ENCODE measurements at regions not wholly inside any gene's neighbourhood (a gene's known extent, or its start where the extent isn't known, plus 50 kb on each side); places are given as distances from the start of the nearest gene placed in this dataset.

- DNase-seq (ENCODE audit: low read depth), result no peak
Measured at GRCh38 chr11:112859787-112860186, 101.4 kb upstream of the NCAM1 start.

- DNase-seq (ENCODE audit: low read depth), result no peak
Measured at GRCh38 chr11:112861356-112861755, 99.9 kb upstream of the NCAM1 start.

GRCh38 chr11:112863305-112863704, 97.9 kb upstream of the NCAM1 start:
- no peak for DNase-seq (ENCODE audit: low read depth)

- no peak for DNase-seq (ENCODE audit: low read depth)
Measured at GRCh38 chr11:112864672-112865071, 96.5 kb upstream of the NCAM1 start.

- no peak for DNase-seq (ENCODE audit: low read depth)
Measured at GRCh38 chr11:112871909-112872500, 89.2 kb upstream of the NCAM1 start.

GRCh38 chr11:112874980-112875379, 86.2 kb upstream of the NCAM1 start:
- no peak for DNase-seq (ENCODE audit: low read depth)

GRCh38 chr11:112877581-112877980, 83.6 kb upstream of the NCAM1 start:
- no peak for DNase-seq (ENCODE audit: low read depth)

- no peak for DNase-seq (ENCODE audit: low read depth)
Measured at GRCh38 chr11:112878033-112878601, 83.1 kb upstream of the NCAM1 start.

- no peak for DNase-seq (ENCODE audit: low read depth)
Measured at GRCh38 chr11:112880495-112880894, 80.7 kb upstream of the NCAM1 start.

- DNase-seq (ENCODE audit: low read depth), result no peak
Measured at GRCh38 chr11:112881461-112881860, 79.8 kb upstream of the NCAM1 start.

GRCh38 chr11:112882494-112883381, 78.5 kb upstream of the NCAM1 start:
- DNase-seq (ENCODE audit: low read depth), result no peak

GRCh38 chr11:112884012-112884767, 77.0 kb upstream of the NCAM1 start:
- DNase-seq (ENCODE audit: low read depth), result no peak

- no peak for DNase-seq (ENCODE audit: low read depth)
Measured at GRCh38 chr11:112885744-112886433, 75.3 kb upstream of the NCAM1 start.

- DNase-seq (ENCODE audit: low read depth), result no peak
Measured at GRCh38 chr11:112886434-112887370, 74.5 kb upstream of the NCAM1 start.

- DNase-seq (ENCODE audit: low read depth), result no peak
Measured at GRCh38 chr11:112889446-112889845, 71.8 kb upstream of the NCAM1 start.

GRCh38 chr11:112899235-112900006, 61.8 kb upstream of the NCAM1 start:
- no peak for DNase-seq (ENCODE audit: low read depth)

GRCh38 chr11:112901924-112902323, 59.3 kb upstream of the NCAM1 start:
- no peak for DNase-seq (ENCODE audit: low read depth)

GRCh38 chr11:112902361-112903011, 58.7 kb upstream of the NCAM1 start:
- DNase-seq (ENCODE audit: low read depth), result no peak

- DNase-seq (ENCODE audit: low read depth), result no peak
Measured at GRCh38 chr11:112903340-112903739, 57.9 kb upstream of the NCAM1 start.

Data from activated T-cell treated with anti-CD3 and anti-CD28 coated beads for 1 hour (primary cell).